IPS-18c (cell line): ENCODE measurements at regions not wholly inside any gene's neighbourhood (a gene's known extent, or its start where the extent isn't known, plus 50 kb on each side); places are given as distances from the start of the nearest gene placed in this dataset.
"Not testable (repeated sequence)": the region's sequence is repeated elsewhere in the genome, so short reads cannot be mapped to it uniquely, and the experiment has no call there.

ENCODE experiments used
- H3K4me3 ChIP-seq: 2 replicates; pipeline ENCODE4 v1.7.0; 2013; ENCODE audit warnings: low read depth, mild to moderate bottlenecking, low read length, moderate library complexity; ENCODE audit not compliant: insufficient read depth
- H3K9me3 ChIP-seq: one replicate; pipeline ENCODE4 v1.6.1; 2013; ENCODE audit warnings: mild to moderate bottlenecking, low read length, moderate library complexity; ENCODE audit not compliant: control insufficient read depth, insufficient read depth

DNA sequence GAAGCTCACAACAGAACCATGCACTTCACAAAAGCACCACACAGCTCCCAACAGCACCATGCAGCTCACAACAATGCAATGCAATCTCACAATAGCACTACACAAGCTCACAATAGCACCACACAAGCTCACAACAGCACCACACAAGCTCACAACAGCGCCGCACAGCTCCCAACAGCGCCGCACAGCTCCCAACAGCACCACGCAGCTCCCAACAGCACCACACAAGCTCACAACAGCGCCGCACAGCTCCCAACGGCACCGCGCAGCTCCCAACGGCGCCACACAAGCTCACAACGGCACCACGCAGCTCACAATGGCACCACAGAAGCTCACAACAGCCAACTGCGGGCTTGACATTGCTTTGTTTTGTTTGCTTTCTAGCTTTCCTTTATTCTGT is 198.1 kb downstream of the DLL1 start:
- no peak overlapping the region for H3K4me3 ChIP-seq
- no peaks in the 10 kb centered on the region for H3K9me3 ChIP-seq

- Histone ChIP-seq H3K9me3 (no peaks in the 10 kb centered on the region), H3K4me3 (no peak overlapping the region)
Measured at GRCh38 chr6:170091639-170092579, 199.0 kb downstream of the DLL1 start.

DNA sequence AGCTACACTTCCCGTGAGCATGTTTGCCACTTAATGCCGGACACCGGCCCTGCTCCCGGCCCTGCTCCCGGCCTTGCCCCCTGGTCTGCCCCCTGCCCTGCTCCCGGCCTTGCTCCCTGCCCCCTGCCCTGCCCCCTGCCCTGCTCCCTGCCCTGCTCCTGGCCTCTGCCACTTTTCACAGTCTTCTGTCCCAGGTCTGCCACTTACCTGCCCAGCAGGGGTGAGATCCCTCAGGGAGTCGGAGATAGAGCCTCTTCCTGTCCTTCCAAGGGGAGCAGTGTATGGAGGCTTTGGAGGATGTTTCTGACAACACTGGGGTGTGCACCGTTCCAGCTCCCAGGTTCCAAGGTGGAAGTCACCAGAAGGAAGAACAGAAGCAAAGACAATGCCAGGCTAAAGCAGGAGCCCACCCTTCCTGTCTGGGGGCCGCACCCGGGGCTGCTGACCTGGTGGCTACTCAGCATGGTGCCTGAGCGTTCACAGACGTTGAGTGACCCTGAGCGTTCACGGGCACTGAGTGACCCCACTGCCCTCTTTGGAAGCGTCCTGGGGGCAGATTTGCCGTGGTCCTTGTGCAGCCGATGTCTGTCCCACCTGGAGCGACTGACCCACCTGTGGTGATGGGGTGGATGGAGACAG is 199.8 kb downstream of the DLL1 start:
- no peak overlapping the region for H3K4me3 ChIP-seq
- H3K9me3 ChIP-seq: no peaks in the 10 kb centered on the region

DNA sequence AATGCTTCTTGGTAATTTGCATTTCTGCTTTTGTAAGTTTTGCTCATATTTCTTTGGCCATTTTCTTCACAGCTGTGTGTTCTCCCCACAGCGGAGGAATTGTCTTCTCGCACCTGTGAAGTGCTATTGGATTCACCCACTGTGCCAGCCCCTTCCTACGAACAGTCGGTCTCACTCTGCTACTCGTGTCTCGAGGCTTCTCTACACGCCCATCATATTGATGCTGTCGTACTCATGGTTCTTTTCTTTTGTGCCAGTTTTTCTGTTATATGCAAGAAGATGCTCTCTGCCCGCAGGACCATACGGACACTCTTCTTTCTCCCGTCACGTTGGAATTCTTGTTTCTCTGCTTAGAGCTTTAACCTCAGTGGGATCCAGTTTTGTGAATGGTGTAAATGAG is 200.3 kb downstream of the DLL1 start:
- no peaks in the 10 kb centered on the region for H3K9me3 ChIP-seq
- no peak overlapping the region for H3K4me3 ChIP-seq

- Histone ChIP-seq H3K4me3 (no peak overlapping the region), H3K9me3 (no peaks in the 10 kb centered on the region)
Measured at GRCh38 chr6:170089963-170090362, 200.9 kb downstream of the DLL1 start.

DNA sequence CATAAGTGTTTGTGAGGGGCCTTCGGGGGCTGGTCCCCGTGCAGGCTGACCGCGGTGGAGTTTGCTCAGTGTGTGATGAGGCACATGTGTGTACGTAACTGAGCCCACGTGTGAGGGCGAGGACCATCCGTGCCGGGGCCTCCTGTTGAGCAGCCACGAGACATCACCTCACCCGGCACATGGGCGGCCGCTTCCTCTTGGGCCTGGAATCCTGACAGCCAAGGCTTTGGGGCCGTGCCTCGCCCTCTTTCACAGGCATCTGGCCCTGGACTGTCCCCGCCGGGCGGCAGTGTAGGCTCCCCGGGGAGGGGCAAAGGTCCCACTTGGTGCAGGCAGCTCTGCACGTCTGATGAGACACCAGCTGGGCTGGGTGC is 202.3 kb downstream of the DLL1 start:
- Histone ChIP-seq H3K9me3 (no peaks in the 10 kb centered on the region), H3K4me3 (no peak overlapping the region)

GRCh38 chr6:170087941-170088581 is 202.8 kb downstream of the DLL1 start:
- no peaks in the 10 kb centered on the region for H3K9me3 ChIP-seq
- no peak overlapping the region for H3K4me3 ChIP-seq

DNA sequence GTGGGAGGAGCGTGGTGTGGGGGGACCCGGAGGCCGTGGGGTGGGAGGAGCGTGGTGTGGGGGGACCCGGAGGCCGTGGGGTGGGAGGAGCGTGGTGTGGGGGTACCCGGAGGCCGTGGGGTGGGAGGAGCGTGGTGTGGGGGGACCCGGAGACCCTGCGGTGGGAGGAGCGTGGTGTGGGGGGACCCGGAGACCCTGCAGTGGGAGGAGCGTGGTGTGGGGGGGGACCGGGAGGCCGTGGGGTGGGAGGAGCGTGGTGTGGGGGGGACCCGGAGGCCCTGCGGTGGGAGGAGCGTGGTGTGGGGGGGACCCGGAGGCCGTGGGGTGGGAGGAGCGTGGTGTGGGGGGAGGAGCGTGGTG is 203.5 kb downstream of the DLL1 start:
- not testable (repeated sequence) for H3K9me3 ChIP-seq, H3K4me3 ChIP-seq

DNA sequence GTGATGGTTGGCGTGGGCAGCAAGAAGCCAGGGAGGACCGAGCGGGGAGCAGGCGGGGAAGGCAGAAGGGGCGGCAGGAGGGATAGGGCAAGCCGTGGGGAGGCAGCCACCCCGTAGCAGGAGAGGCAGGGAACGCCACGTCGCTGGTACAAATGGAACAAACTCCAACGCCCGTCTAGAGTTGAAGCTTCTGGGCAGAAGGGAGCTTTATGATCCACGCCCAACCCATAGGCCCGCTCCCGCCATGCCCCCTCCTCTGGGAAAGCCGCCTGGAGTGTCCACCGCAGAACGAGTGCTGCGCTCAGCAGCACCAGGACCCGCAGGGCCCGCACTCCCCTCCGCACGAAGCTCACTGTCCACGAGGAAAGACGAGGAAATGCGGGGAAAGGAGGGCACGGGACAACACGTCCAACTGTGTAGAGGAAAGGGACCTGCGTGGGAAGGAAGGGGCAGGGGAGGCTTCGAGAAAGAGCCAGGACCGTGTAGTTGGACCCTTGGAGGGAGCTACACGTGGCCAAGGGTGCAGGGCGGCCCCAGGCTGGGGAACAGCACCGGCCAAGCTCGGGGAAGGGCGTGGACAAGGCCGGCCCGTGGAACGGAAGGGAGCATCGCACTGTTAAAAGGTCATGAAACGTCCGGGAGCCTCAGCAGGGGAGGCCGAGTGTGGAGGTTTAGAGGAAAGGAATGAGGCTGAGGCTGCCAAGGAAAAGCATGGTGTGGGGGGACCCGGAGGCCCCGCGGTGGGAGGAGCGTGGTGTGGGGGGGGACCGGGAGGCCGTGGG is 204.0 kb downstream of the DLL1 start:
- no peak overlapping the region for H3K4me3 ChIP-seq
- no peaks in the 10 kb centered on the region for H3K9me3 ChIP-seq

GRCh38 chr6:170085475-170086401 is 205.1 kb downstream of the DLL1 start:
- Histone ChIP-seq H3K4me3 (no peak overlapping the region), H3K9me3 (no peaks in the 10 kb centered on the region)

DNA sequence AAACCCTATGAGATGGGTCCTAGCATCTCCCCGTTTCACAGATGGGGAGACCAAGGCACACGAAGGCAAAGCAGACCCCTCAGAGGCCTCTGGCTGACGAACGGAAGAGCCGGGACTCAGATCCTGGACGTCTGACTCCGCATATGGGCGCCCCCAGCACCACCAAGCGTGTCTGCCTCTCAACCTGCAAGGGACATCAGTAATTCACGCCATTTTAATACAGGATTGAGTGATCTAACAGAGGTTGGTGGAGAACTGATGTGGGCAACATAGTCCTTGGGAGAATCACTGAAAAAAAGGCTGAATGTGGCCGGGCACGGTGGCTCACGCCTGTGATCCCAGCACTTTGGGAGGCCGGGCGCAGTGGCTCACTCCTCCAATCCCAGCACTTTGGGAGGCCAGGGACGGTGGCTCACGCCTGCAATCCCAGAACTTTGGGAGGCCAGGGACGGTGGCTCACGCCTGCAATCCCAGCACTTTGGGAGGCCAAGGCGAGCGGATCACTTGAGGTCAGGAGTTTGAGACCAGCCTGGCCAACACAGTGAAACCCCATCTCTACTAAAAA is 206.6 kb downstream of the DLL1 start:
- no peaks in the 10 kb centered on the region for H3K9me3 ChIP-seq
- H3K4me3 ChIP-seq: no peak overlapping the region

- H3K9me3 ChIP-seq: no peaks in the 10 kb centered on the region
Measured at GRCh38 chr6:170083236-170084051, 207.4 kb downstream of the DLL1 start.

DNA sequence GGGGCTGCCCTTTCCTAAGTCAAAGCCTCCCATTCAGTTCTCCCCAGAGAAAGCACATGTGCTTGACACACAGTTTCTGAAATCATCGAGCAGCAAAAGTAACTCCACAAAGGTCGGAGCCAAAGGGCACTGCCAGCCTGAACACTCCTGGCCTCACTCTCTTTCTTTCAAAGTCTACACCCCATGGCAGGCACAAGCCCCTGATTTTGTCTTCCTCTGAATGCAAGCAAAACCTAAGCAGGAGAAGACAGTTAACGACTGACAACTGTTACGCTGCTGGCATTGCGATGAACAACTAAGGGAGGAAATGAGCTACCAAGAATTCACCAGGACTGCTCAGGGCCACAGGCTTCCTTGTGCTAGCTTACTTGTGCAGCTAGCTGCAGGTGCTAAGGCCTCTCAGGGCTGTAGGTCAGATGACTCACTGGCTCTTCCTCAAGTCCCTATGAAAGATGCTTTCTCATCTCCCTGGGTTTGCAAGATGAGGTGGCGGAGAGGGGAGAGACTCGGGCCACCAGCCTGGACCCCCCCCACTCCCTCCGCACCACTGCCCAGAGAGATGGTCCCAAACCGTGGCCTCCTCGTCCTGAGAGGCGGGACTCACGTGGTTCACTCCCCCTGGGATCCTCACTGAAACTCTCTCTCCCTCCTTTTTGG is 208.2 kb downstream of the DLL1 start:
- no peak overlapping the region for H3K4me3 ChIP-seq
- H3K9me3 ChIP-seq: no peaks in the 10 kb centered on the region

More at GRCh38 chr6:170083236-170084051, 207.4 kb downstream of the DLL1 start:
- no peak overlapping the region for H3K4me3 ChIP-seq

DNA sequence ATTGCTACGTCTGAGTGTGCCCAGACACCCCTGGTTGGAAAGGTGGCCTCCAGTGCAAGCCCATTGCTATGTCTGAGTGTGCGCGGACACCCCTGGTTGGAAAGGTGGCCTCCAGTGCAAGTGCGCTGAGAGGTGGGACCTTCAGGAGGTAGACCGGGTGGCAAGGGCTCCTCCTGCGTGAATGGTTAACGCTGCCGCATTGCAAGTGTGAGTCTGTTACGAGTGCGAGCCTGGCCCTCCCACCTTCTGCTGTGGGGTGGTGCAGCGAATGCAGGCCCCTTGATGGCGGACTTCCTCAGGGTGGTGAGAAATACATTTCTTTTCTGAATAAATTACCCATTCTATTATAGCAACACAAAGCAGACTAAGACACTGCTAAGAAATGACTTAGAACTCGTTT is 208.8 kb downstream of the DLL1 start:
- Histone ChIP-seq H3K9me3 (no peaks in the 10 kb centered on the region), H3K4me3 (no peak overlapping the region)

DNA sequence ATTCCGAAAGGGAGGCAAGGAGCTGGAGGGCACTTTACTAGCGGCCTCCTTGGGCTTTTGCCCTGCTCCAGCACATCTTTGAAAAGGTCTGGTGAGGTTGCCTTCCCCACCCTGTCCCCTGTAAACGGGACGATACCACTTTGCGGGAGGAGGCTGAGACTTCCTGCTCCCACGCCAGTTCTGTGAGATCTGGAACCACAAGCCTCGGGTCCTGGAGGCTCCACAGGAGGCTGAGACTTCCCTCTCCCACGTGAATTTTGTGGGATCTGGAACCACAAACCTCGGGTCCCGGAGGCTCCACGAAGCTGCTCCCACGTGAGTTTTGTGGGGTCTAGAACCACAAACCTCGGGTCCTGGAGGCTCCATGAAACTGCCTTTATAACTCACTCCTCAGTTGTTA is 209.3 kb downstream of the DLL1 start:
- no peak overlapping the region for H3K4me3 ChIP-seq
- no peaks in the 10 kb centered on the region for H3K9me3 ChIP-seq
